ENCODE measurements at regions not wholly inside any gene's neighbourhood (a gene's known extent, or its start where the extent isn't known, plus 50 kb on each side); places are given as distances from the start of the nearest gene placed in this dataset.

GRCh38 chr4:119750771-119751170 is 122.2 kb upstream of the PDE5A start (continued):
- no peak for TF ChIP-seq BMI1 (IDR thresholded peaks at IDR 0.05; ENCODE audit: borderline replicate concordance)
- no peak for TF ChIP-seq HDGF (IDR thresholded peaks at IDR 0.05)
- no peak for TF ChIP-seq ASH2L (IDR thresholded peaks at IDR 0.05; ENCODE audit: borderline replicate concordance, low read depth)
- TF ChIP-seq ZZZ3 (IDR thresholded peaks at IDR 0.05; ENCODE audit: control insufficient read depth, insufficient read length, low read depth), result no peak
- no peak for TF ChIP-seq CREB1 (IDR thresholded peaks at IDR 0.05; ENCODE audit: low read depth)
- TF ChIP-seq BRCA1 (IDR thresholded peaks at IDR 0.05; ENCODE audit: low read depth, low read length), result no peak
- TF ChIP-seq, protein P1, sequence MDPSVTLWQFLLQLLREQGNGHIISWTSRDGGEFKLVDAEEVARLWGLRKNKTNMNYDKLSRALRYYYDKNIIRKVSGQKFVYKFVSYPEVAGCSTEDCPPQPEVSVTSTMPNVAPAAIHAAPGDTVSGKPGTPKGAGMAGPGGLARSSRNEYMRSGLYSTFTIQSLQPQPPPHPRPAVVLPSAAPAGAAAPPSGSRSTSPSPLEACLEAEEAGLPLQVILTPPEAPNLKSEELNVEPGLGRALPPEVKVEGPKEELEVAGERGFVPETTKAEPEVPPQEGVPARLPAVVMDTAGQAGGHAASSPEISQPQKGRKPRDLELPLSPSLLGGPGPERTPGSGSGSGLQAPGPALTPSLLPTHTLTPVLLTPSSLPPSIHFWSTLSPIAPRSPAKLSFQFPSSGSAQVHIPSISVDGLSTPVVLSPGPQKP (IDR thresholded peaks at IDR 0.05; ENCODE audit: low read depth, low read length), result no peak
- TF ChIP-seq, protein P2, sequence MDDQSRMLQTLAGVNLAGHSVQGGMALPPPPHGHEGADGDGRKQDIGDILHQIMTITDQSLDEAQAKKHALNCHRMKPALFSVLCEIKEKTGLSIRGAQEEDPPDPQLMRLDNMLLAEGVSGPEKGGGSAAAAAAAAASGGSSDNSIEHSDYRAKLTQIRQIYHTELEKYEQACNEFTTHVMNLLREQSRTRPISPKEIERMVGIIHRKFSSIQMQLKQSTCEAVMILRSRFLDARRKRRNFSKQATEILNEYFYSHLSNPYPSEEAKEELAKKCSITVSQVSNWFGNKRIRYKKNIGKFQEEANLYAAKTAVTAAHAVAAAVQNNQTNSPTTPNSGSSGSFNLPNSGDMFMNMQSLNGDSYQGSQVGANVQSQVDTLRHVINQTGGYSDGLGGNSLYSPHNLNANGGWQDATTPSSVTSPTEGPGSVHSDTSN (IDR thresholded peaks at IDR 0.05; ENCODE audit: insufficient replicate concordance, low read depth, low read length), result no peak

- ChIA-PET CTCF (interaction anchor here (1.1 kb wide), 1 partner anchor 90 kb away, joined by 3 read pairs; no protein-coding TSS in a partner anchor), SMC1A (ENCODE audit: uncharacterized antibody, unreplicated experiment) (interaction anchor here (0.7 to 1.1 kb wide), 2 partner anchors 14 to 299 kb away, joined by 3 read pairs; no protein-coding TSS in a partner anchor), RAD21 (ENCODE audit: unreplicated experiment) (no interaction called here), POLR2A (no interaction called here)
- FAIRE-seq (no peak), ATAC-seq (no peak), DNase-seq (ENCODE audit: low read depth, low spot score) (no peak)
- Histone ChIP-seq H3K4me1 (ENCODE audit: control insufficient read depth, insufficient read depth, low read length) (no peaks in the 10 kb centered on the region), H4K20me1 (ENCODE audit: control insufficient read depth, insufficient read depth) (no peaks in the 10 kb centered on the region), H3K4me2 (ENCODE audit: control insufficient read depth, insufficient read depth) (no peak overlapping the region), H3K27ac (ENCODE audit: control insufficient read depth, insufficient read depth) (no peak overlapping the region), H3K79me2 (ENCODE audit: control insufficient read depth, insufficient read depth, low read length) (no peaks in the 10 kb centered on the region), H3K4me3 (no peak overlapping the region), H2AFZ (ENCODE audit: control insufficient read depth, low read depth, low read length) (no peak overlapping the region), H3K9ac (ENCODE audit: control insufficient read depth, insufficient read depth, low read length) (no peak overlapping the region), H3K9me3 (replicated peaks; ENCODE audit: control insufficient read depth, insufficient read depth, low read length) (no peaks in the 10 kb centered on the region), H3K27me3 (replicated peaks in 1 of 2; ENCODE audit: control insufficient read depth in 2 of 2, insufficient read depth in 2 of 2, low read length in 1 of 2) (no peaks in the 10 kb centered on the region), H3K36me3 (ENCODE audit: control insufficient read depth in 2 of 2, insufficient read depth in 2 of 2, low read length in 1 of 2) (no peaks in the 10 kb centered on the region)
- in situ Hi-C loops (cut with MboI) (no loop called here), intact Hi-C loops (cut with micrococcal nuclease; ENCODE audit: unreplicated experiment) (no loop called here)
- no TSS peak for BruUV-seq (replicated peaks)
- TF ChIP-seq ATF2 (IDR thresholded peaks at IDR 0.05; ENCODE audit: low read length) (no peak), ZSCAN29 (IDR thresholded peaks at IDR 0.05) (no peak), CBX5 (IDR thresholded peaks at IDR 0.05; ENCODE audit: low read depth) (no peak), SMAD5 (IDR thresholded peaks at IDR 0.05; ENCODE audit: low read depth) (no peak), MAX (IDR thresholded peaks at IDR 0.05; ENCODE audit: low read depth, low read length) (no peak), MLLT1 (IDR thresholded peaks at IDR 0.05) (no peak), MYB (IDR thresholded peaks at IDR 0.05; ENCODE audit: borderline replicate concordance, low read depth, low read length) (no peak), MTA2 (IDR thresholded peaks at IDR 0.05; ENCODE audit: low read depth) (no peak), NFIC (IDR thresholded peaks at IDR 0.05; ENCODE audit: low read depth, low read length) (no peak), MEF2A (IDR thresholded peaks at IDR 0.05; ENCODE audit: insufficient read depth, low read depth, low read length) (no peak)
- TF ChIP-seq, protein P3, sequence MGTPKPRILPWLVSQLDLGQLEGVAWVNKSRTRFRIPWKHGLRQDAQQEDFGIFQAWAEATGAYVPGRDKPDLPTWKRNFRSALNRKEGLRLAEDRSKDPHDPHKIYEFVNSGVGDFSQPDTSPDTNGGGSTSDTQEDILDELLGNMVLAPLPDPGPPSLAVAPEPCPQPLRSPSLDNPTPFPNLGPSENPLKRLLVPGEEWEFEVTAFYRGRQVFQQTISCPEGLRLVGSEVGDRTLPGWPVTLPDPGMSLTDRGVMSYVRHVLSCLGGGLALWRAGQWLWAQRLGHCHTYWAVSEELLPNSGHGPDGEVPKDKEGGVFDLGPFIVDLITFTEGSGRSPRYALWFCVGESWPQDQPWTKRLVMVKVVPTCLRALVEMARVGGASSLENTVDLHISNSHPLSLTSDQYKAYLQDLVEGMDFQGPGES (IDR thresholded peaks at IDR 0.05), result no peak
Observed at GRCh38 chr4:119750048-119750447, 121.4 kb upstream of the PDE5A start.

Measured in GM12878 (cell line).